ENCODE measurements at regions not wholly inside any gene's neighbourhood (a gene's known extent, or its start where the extent isn't known, plus 50 kb on each side); places are given as distances from the start of the nearest gene placed in this dataset.
"Not testable (repeated sequence)": the region's sequence is repeated elsewhere in the genome, so short reads cannot be mapped to it uniquely, and the experiment has no call there.

DNA sequence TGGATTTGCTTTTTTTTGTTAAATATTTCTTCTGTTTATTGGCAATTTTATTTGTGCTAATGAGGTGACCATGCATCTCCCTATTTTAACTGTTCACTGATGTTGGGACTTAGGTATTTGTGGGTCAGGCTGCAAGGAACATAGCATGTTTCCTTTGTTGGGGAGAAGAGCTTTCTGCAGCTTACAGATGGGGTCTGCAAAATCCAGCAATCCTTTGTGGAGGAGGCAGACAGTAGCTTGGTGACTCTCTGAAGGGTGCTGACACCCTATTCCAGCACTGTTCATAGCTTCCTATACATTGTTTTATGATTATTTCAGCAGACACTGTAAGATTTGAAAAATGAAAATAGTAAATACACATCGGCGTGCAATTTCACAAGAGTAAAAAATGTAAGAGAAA is 491.7 kb downstream of the RAPGEF2 start (continued):
- TF ChIP-seq, protein P1, sequence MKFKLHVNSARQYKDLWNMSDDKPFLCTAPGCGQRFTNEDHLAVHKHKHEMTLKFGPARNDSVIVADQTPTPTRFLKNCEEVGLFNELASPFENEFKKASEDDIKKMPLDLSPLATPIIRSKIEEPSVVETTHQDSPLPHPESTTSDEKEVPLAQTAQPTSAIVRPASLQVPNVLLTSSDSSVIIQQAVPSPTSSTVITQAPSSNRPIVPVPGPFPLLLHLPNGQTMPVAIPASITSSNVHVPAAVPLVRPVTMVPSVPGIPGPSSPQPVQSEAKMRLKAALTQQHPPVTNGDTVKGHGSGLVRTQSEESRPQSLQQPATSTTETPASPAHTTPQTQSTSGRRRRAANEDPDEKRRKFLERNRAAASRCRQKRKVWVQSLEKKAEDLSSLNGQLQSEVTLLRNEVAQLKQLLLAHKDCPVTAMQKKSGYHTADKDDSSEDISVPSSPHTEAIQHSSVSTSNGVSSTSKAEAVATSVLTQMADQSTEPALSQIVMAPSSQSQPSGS (IDR thresholded peaks at IDR 0.05; ENCODE audit: low read length), result no peak
- TF ChIP-seq, protein P2, sequence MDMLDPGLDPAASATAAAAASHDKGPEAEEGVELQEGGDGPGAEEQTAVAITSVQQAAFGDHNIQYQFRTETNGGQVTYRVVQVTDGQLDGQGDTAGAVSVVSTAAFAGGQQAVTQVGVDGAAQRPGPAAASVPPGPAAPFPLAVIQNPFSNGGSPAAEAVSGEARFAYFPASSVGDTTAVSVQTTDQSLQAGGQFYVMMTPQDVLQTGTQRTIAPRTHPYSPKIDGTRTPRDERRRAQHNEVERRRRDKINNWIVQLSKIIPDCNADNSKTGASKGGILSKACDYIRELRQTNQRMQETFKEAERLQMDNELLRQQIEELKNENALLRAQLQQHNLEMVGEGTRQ (IDR thresholded peaks at IDR 0.05; ENCODE audit: low read length), result no peak
- TF ChIP-seq TAF1 (IDR thresholded peaks at IDR 0.05; ENCODE audit: low read depth, low read length) (no peak), CTBP2 (IDR thresholded peaks at IDR 0.05; ENCODE audit: borderline replicate concordance, insufficient read depth, insufficient read length, low read length) (no peak)

DNA sequence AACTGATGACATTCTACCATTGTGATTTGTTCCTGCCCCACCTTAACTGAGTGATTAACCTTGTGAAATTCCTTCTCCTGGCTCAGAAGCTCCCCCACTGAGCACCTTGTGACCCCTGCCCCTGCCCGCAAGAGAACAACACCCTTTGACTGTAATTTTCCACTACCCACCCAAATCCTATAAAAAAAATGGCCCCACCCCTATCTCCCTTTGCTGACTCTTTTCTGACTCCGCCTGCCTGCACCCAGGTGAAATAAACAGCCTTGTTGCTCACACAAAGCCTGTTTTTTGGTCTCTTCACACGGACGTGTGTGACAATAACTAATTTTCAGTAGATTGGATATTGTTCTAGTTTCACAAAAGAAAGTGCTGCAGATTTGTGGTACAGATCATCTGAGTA is 492.2 kb downstream of the RAPGEF2 start:
- H3K9ac ChIP-seq (replicated peaks in 1 of 4; ENCODE audit: extremely low read depth in 1 of 4, low read depth in 3 of 4, low read length in 3 of 4); H4K91ac ChIP-seq (replicated peaks; ENCODE audit: insufficient read length, low read length); H3K18ac ChIP-seq (ENCODE audit: extremely low read depth, low read length); H3K56ac ChIP-seq (replicated peaks; ENCODE audit: insufficient read length, low read depth, low read length); H3K27me3 ChIP-seq (replicated peaks in 1 of 4; ENCODE audit: control insufficient read depth in 3 of 4, extremely low read depth in 1 of 4, insufficient read depth in 3 of 4, low read length in 3 of 4); H4K20me1 ChIP-seq (replicated peaks in 1 of 2; ENCODE audit: control insufficient read depth in 1 of 2, insufficient read depth in 2 of 2, low read length in 2 of 2); H3K23ac ChIP-seq (ENCODE audit: insufficient read length); FAIRE-seq; H3K4me3 ChIP-seq (ENCODE audit: extremely low read depth in 1 of 4, insufficient read depth in 2 of 4, low read depth in 3 of 4, low read length in 4 of 4); H4K8ac ChIP-seq (ENCODE audit: extremely low read depth, insufficient read depth, low read length); H2AK5ac ChIP-seq (ENCODE audit: low read depth, low read length); H3K27ac ChIP-seq (ENCODE audit: low read depth, low read length); H2BK15ac ChIP-seq (ENCODE audit: low read length); H3K4ac ChIP-seq (replicated peaks; ENCODE audit: insufficient read length, low read depth, low read length); H3K36me3 ChIP-seq (ENCODE audit: control insufficient read depth in 2 of 4, insufficient read depth in 4 of 4, low read length in 3 of 4); H2BK12ac ChIP-seq (ENCODE audit: low read depth, low read length); H2AFZ ChIP-seq (ENCODE audit: low read length); H3K9me3 ChIP-seq (ENCODE audit: insufficient read depth in 2 of 2, low read depth in 1 of 2, low read length in 1 of 2); H3K79me1 ChIP-seq (ENCODE audit: low read depth, low read length); H3K79me2 ChIP-seq (ENCODE audit: control insufficient read depth in 1 of 2, insufficient read depth in 2 of 2, low read length in 2 of 2); H3K4me2 ChIP-seq (ENCODE audit: insufficient read depth in 1 of 2, low read depth in 2 of 2, low read length in 2 of 2); CTCF ChIA-PET (ENCODE audit: partially characterized antibody); H3K14ac ChIP-seq (ENCODE audit: insufficient read length); H3K23me2 ChIP-seq (ENCODE audit: low read depth, low read length); H2BK120ac ChIP-seq (replicated peaks; ENCODE audit: low read depth, low read length): not testable (repeated sequence)
- peak overlapping the region; percentile 98 for H2BK20ac ChIP-seq (ENCODE audit: low read length)
- peaks cover 4 to 28% (median 11%) of the 10 kb centered on the region in 4 experiments; a peak in 6 of 7 replicates for H3K4me1 ChIP-seq (replicated peaks in 1 of 4; ENCODE audit: control insufficient read depth in 3 of 4, insufficient read depth in 4 of 4, low read length in 3 of 4)
- H4K5ac ChIP-seq (ENCODE audit: insufficient read length, low read depth, low read length), result peak overlapping the region; percentile 92
- POLR2A ChIA-PET (ENCODE audit: partially characterized antibody), result interaction anchor here (1.4 kb wide), 1 partner anchor 13 kb away, joined by 3 read pairs; no protein-coding TSS in a partner anchor
- peak overlapping the region; percentile 79; the same call in 1 of the 2 replicates for H2BK5ac ChIP-seq (ENCODE audit: low read depth, low read length)
- WGBS, 2 experiments (ENCODE audit: extremely low coverage in 1 of 2, insufficient coverage in 1 of 2, insufficient read length in 1 of 2, insufficient replicate concordance in 2 of 2, low coverage in 1 of 2, low lambda C conversion rate in 2 of 2, missing lambda C conversion rate in 1 of 2), result 37% methylated on average over 3 of the region's 4 CpGs; no CpG with 5 or more reads in 1 of the 2 experiments
- DNase-seq (ENCODE audit: low read depth in 1 of 2, low spot score in 2 of 2), result peak; percentile 23 to 51

Data from H1 (cell line).